ENCODE measurements at regions not wholly inside any gene's neighbourhood (a gene's known extent, or its start where the extent isn't known, plus 50 kb on each side); places are given as distances from the start of the nearest gene placed in this dataset.
A peak's percentile ranks its signal among the peaks of the same experiment; 100 is the strongest.
"Not testable (repeated sequence)": the region's sequence is repeated elsewhere in the genome, so short reads cannot be mapped to it uniquely, and the experiment has no call there.

DNA sequence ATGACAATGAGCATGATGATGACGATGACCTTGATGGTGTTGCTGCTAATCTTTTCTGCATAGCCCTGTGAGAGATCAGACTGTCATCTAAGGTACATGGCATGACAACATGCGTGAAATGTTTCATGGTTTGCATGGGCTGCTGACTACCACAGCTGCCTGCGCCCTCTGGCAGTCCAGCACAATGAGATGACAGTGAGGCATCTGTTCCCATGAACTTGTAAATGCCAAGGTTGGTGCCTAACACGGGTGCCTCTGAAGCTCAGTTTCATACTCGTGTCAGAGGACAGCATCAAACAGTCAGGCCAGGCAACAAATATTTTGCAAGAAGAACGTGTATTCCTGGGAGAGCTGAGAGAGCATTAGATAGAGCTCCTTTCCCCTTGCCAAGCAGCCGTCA is 122.0 kb upstream of the PRKCQ start:
- DNase-seq (ENCODE audit: low read depth in 1 of 2, low spot score in 1 of 2), result no peak

DNA sequence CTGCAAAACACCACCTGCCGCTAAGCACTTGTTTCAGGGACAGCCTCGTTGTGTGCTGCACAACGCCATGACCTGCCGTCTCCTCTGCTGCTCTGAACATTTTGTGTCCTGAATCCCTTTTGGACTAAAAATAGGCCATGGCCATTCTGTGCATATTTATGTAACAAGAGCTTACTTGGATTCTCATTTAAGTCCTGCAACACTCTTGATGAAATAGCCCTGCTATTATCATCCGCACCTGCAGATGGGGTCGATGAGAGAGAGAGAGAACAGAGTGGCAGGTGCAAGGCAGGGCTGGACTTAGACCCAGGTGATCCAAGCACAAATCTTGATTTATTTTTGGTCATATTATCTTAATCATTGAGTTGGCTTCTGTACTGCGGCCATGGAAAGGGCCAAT is 121.2 kb upstream of the PRKCQ start:
- DNase-seq (ENCODE audit: low read depth in 1 of 2, low spot score in 1 of 2), result no peak

- DNase-seq (ENCODE audit: low read depth in 1 of 2, low spot score in 1 of 2), result no peak
Measured at GRCh38 chr10:6700066-6700465, 120.0 kb upstream of the PRKCQ start.

DNA sequence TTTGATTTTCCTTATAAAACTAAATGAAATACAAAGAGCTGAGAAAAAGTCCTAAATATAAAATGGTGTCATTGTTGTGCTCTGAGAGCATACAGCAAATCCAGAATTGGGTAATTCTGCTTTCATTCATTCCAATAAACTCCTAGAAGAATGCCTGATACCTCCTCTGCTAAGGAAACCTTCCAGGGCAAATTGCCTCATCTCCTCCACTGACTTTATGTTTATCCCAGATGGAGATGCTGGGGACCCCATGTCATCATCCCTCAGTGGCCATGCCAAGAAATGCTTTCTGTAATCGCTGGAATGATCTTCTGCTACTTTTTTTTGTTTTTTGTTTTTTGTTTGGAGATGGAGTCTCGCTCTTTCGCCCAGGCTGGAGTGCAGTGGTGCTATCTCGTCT is 119.3 kb upstream of the PRKCQ start:
- no peak for DNase-seq (ENCODE audit: low read depth in 1 of 2, low spot score in 1 of 2)

DNA sequence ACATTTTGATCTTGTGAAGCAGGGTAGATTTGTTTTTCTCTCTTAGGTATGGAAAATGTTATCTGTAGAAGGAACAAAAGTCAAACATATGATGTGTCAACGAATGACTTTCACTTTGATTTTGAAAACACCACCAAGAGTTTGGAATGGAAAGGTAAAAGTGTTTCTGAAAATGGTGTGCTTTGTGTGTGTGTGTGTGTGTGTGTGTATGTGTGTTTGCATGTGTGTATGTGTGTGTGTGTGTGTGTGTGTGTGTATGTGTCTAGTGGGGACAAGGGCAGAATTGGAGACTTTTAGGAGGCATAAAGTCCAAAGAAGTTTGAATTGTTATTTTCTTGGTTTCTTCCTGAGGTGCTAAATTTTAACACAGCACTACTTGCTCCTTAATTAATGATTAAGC is 115.4 kb upstream of the PRKCQ start:
- no peak for DNase-seq (ENCODE audit: low read depth in 1 of 2, low spot score in 1 of 2)

DNA sequence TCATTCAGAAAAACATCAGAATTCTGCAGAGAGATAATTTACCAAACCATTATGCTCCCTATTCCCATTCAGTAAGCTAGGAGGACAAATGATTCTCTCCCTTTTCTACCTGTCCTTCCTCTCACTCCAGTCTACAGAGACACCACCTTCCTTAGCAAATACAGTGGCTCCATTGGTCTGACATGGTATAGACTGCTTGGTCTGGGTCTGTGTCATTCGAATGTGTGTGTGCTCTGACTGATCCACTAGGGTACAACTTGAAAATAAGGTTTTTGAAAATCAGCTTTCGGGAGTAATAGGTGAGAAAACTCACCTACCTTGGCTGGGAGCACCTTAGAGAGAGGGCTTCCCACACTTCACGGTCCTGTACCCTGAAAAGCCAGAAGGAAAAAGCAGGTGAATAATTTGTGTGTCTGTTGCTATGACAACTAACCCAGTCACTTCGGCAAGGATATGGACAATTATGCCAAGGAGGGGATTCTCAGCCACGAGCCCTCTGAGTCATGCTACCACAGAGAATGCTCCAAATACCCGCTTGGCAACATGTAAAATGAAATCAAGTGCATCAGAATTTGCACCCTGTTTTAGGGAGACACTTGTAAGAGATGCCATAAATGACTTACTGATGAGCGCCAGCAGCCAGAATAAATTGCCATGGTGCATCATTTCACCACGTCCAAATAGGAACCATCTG is 114.5 kb upstream of the PRKCQ start:
- DNase-seq (ENCODE audit: low read depth in 1 of 2, low spot score in 1 of 2), result no peak

GRCh38 chr10:6692856-6693255 is 112.8 kb upstream of the PRKCQ start:
- no peak for DNase-seq (ENCODE audit: low read depth in 1 of 2, low spot score in 1 of 2)

DNA sequence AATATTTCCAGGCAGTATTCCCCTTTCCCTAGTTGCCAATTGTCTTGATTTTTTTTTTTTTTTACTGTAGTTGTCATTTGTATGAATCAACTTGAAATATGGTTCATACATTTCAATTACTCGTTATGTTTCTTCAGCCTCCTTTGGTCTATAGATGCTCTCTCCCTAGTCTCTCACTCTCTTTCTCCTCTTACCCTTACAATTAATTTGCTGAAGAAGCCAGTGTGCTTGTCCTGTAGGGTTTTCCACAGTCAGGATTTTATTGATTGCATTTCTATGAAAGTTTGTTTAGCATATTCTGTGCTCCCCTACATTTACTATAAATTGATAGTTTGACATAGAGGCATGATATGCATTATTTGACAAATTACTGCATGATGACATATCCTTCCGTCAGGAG is 112.0 kb upstream of the PRKCQ start:
- no peak for DNase-seq (ENCODE audit: low read depth in 1 of 2, low spot score in 1 of 2)

DNA sequence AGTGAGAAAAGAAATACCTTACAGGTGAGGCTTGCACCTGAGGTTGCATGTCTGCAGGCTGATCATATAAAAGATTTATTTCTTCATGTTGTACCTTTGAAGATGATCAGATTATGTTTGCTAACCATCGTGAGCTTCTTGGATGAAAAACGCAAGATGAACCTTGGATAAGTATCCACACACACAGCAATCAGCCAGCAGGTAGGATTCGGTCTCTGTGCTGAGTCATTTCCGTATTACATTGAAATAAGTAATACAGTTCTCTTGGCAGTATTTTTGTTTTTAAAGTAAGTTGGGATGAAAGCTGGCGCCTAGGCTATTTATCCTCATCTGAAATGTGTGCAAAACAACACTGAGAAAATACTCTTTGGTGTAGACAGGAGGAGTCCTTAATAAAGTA is 109.0 kb upstream of the PRKCQ start:
- no peak for DNase-seq (ENCODE audit: low read depth in 1 of 2, low spot score in 1 of 2)

GRCh38 chr10:6680735-6681134 is 100.7 kb upstream of the PRKCQ start:
- DNase-seq (ENCODE audit: low read depth in 1 of 2, low spot score in 1 of 2), result no peak

GRCh38 chr10:6678956-6679355 is 98.9 kb upstream of the PRKCQ start:
- no peak for DNase-seq (ENCODE audit: low read depth in 1 of 2, low spot score in 1 of 2)

DNA sequence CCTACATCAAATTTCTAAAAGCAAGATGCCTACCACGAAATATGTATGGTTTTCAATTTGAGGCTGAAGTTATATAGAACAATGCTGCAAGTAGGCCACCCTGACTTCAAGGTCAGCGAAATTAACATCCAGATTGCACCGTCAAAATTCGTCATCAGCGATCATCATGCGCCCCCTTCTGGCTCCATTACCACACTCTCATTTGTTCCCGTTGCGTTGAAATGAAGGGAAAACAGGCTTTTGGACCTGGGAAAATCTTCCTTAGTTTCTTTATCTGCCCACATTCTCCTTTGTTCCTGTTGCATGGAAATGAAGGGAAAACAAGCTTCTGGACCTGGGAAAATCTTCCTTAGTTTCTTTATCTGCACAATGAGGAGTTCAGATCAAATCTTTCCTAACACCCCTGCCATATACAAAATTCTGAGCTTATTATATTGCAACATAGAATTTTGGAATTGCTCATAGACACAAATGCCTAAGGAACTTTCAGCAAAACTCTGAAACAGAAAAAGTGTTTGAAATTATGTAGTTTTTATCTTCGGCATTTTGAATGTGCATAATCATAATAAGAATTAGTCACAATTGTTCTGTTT is 98.2 kb upstream of the PRKCQ start:
- peak; percentile 24 for DNase-seq (ENCODE audit: low read depth in 1 of 2, low spot score in 1 of 2)

- DNase-seq (ENCODE audit: low read depth in 1 of 2, low spot score in 1 of 2), result not testable (repeated sequence)
Measured at GRCh38 chr10:6677129-6677528, 97.1 kb upstream of the PRKCQ start.

DNA sequence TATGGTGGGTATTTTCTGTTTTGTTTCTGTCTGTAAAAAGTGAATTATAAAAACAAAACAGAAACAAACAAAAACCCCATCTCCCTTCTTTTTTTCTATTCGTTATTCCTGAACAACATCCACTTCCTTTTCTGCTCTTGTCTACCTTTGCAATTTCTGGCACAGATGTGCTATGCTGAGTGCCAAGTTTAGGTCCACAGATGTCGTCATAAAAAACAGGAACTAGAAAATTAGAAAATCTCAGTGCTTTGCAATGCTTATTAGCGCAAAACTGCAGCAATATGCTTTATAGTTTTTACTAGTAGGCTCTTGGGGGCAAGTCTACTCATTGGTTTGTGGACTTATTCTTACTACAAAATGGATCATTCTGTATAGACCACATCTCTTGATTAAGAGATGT is 94.2 kb upstream of the PRKCQ start:
- DNase-seq (ENCODE audit: low read depth in 1 of 2, low spot score in 1 of 2), result no peak

- DNase-seq (ENCODE audit: low read depth in 1 of 2, low spot score in 1 of 2), result no peak
Measured at GRCh38 chr10:6671976-6672375, 91.9 kb upstream of the PRKCQ start.

DNA sequence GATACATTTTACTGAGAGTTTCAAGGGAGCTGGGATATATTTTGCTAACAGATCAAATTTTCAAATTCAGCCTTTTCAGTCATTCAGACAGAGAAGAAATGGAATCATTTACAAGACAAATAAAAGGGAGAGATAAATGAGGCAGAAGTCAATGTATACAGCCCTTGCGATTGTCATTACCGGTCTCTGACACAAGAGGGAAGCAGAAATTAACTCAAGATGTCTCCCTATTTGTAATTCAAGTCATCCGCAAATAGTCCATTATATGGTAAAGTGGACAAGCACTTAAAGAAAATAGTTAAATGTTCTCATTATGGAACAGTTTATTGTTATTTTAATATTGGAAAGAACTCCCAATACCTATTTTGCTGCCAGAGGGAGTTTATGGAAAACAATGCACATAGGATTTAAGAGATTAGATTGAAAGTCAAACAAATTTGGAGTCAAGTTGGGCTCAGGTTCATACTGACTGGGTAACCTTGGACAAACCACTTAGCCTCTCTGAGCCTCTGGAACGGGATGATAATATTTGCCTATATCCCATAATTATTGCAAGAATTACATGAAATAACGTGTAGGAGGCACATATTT is 89.3 kb upstream of the PRKCQ start:
- DNase-seq (ENCODE audit: low read depth in 1 of 2, low spot score in 1 of 2), result no peak

DNA sequence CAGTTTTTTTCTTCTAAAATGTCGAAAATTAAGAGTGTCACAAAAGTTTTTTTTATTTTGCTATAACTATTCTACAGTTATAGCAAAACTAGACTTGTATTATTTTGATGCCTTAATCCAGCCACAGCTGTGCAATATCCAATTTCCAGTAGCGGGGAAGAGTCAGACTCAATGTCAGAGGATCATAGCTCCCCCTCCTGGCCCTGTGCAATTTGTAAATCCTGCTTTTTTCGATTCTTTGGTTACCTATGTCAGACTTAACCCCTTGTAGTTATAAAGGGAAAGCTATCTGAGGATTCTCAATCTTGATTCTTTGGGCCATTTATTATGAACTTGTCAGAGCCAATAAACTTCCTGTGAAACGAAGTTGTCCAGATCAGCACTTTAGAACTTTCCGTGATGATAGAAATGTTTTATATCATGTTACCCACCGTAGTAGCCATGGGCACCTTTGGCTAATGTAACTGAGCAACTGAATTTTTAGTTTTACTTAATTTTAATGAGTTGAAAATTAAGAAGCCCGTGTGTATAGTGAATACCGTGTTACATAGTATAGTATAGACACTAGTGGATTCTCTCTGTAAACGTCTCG is 87.7 kb upstream of the PRKCQ start:
- DNase-seq (ENCODE audit: low read depth in 1 of 2, low spot score in 1 of 2), result no peak

GRCh38 chr10:6667150-6667549 is 87.1 kb upstream of the PRKCQ start:
- no peak for DNase-seq (ENCODE audit: low read depth in 1 of 2, low spot score in 1 of 2)

DNA sequence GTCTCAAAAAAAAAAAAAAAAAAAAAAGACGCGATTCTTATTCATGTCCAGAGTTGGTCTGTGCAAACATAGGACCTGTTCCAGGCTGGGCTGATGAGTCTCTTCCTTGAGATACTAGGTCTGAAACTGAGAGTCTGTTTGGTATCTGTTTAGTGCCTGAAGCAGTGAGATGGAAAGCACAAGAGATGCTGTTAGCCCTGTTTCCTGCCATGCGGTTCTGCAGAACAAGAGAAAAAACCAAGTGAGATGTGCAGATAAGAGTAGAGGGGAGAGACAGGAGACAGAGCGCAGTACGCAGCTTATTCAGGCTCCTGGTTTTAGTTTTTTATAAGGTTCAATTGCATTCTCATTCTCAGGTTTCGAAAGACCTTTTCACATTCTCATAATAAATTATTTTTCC is 85.8 kb upstream of the PRKCQ start:
- DNase-seq (ENCODE audit: low read depth in 1 of 2, low spot score in 1 of 2), result peak in 1 of 2 donors; percentile 9

DNA sequence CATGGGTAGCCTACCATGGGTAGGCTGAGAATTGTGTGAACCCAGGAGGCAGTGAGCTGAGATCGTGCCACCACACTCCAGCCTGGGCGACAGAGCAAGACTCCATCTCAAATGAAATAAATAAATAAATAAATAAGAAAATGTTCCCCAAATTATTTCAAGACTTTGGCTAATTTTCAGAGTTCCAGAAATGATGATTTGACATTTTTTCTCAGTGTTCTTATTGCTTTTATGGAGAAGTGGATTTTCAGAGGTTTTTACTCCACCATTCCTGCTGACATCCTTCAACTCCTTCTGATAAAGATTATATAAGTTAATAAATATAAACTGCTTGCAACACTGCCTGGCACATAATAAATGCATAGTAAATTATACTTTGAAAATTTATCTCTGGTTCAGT is 80.4 kb upstream of the PRKCQ start:
- no peak for DNase-seq (ENCODE audit: low read depth in 1 of 2, low spot score in 1 of 2)

GRCh38 chr10:6659451-6659850 is 79.4 kb upstream of the PRKCQ start:
- no peak for DNase-seq (ENCODE audit: low read depth in 1 of 2, low spot score in 1 of 2)

- no peak for DNase-seq (ENCODE audit: low read depth in 1 of 2, low spot score in 1 of 2)
Measured at GRCh38 chr10:6657669-6658068, 77.6 kb upstream of the PRKCQ start.

- DNase-seq (ENCODE audit: low read depth in 1 of 2, low spot score in 1 of 2), result no peak
Measured at GRCh38 chr10:6657196-6657595, 77.1 kb upstream of the PRKCQ start.

All from activated T-helper 1 cell treated with anti-CD3 and anti-CD28 coated beads, Interleukin-2, amount 50 U/mL, for 16 hours (primary cell).